AG04450 (cell line): ENCODE measurements at regions not wholly inside any gene's neighbourhood (a gene's known extent, or its start where the extent isn't known, plus 50 kb on each side); places are given as distances from the start of the nearest gene placed in this dataset.

Source experiments
- CTCF ChIA-PET: fragments of 300-600, 350-600 bp; formaldehyde crosslinking; extraction: SDS; loops from one replicate; lab custom pipeline; 2022; ENCODE audit warnings: antibody characterized with exemption, inconsistent platforms; lab: Charles Lee
- POLR2A ChIA-PET: fragments of 350-600 bp; formaldehyde crosslinking; extraction: SDS; loops from one replicate; lab custom pipeline; 2021; ENCODE audit warnings: antibody characterized with exemption, inconsistent platforms; lab: Yijun Ruan, JAX
- DNase-seq: peaks from one replicate; pipeline ENCODE4 v3.0.0-alpha.2; 2011; ENCODE audit warnings: low read depth, low spot score
- H3K27ac ChIP-seq: one replicate; pipeline ENCODE4 v1.5.1; 2012; ENCODE audit warnings: low read depth, low read length, control low read depth
- H3K27me3 ChIP-seq: one replicate; pipeline ENCODE4 v1.6.0; 2012; ENCODE audit warnings: low read length; ENCODE audit not compliant: control insufficient read depth, insufficient read depth
- H3K4me3 ChIP-seq: 2 replicates; pipeline ENCODE4 v1.5.1; 2011; ENCODE audit warnings: mild to moderate bottlenecking, low read depth, low read length, control low read depth
- H3K9me3 ChIP-seq: 2 replicates; pipeline ENCODE4 v1.5.1; 2012; ENCODE audit warnings: low read length; ENCODE audit not compliant: control insufficient read depth, insufficient read depth
- TF ChIP-seq, protein P1 (sequence below): IDR thresholded peaks from 2 replicates; pipeline ENCODE4 v1.5.1; 2011; ENCODE audit warnings: low read depth, low read length, control low read depth, inconsistent platforms

GRCh38 chr1:106055855-106056254, 1000.6 kb upstream of the PRMT6 start:
- no peak overlapping the region for H3K27ac ChIP-seq
- TF ChIP-seq, protein P1, sequence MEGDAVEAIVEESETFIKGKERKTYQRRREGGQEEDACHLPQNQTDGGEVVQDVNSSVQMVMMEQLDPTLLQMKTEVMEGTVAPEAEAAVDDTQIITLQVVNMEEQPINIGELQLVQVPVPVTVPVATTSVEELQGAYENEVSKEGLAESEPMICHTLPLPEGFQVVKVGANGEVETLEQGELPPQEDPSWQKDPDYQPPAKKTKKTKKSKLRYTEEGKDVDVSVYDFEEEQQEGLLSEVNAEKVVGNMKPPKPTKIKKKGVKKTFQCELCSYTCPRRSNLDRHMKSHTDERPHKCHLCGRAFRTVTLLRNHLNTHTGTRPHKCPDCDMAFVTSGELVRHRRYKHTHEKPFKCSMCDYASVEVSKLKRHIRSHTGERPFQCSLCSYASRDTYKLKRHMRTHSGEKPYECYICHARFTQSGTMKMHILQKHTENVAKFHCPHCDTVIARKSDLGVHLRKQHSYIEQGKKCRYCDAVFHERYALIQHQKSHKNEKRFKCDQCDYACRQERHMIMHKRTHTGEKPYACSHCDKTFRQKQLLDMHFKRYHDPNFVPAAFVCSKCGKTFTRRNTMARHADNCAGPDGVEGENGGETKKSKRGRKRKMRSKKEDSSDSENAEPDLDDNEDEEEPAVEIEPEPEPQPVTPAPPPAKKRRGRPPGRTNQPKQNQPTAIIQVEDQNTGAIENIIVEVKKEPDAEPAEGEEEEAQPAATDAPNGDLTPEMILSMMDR = no peak
- no peaks in the 10 kb centered on the region for H3K27me3 ChIP-seq
- ChIA-PET POLR2A (no interaction called here), CTCF (no interaction called here)
- DNase-seq = no peak
- no peak overlapping the region for H3K4me3 ChIP-seq
- H3K9me3 ChIP-seq = peaks cover 6% of the 10 kb centered on the region; the same call in 1 of the 2 replicates

GRCh38 chr1:106061586-106062495, 994.6 kb upstream of the PRMT6 start:
- ChIA-PET POLR2A (no interaction called here), CTCF (no interaction called here)
- H3K27ac ChIP-seq = no peak overlapping the region
- no peak for DNase-seq
- TF ChIP-seq, protein P1 = no peak
- no peaks in the 10 kb centered on the region for H3K27me3 ChIP-seq
- H3K4me3 ChIP-seq = no peak overlapping the region
- H3K9me3 ChIP-seq = no peaks in the 10 kb centered on the region

DNA sequence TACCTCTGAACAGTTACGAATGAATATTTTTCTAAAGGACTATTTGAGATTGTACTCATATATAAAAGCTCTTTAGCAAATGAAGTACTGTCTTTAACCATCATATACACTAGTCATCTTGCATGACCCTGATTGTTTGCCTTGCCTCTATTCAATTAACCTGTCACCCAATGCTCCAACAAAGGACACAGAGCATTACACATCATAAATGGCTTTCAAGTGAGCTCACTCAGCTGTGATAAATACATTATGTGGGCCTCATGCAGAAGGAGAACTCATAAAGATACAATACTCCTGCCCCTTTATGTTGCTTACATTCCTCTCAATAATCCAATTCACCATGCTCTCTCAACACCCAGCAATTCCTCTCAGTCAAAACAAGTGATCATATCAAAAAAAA, 993.0 kb upstream of the PRMT6 start:
- no peak for DNase-seq
- POLR2A ChIA-PET = no interaction called here
- Histone ChIP-seq H3K27ac (no peak overlapping the region), H3K27me3 (no peaks in the 10 kb centered on the region), H3K4me3 (no peak overlapping the region), H3K9me3 (no peaks in the 10 kb centered on the region)
- CTCF ChIA-PET = no interaction called here
- TF ChIP-seq, protein P1 = no peak

DNA sequence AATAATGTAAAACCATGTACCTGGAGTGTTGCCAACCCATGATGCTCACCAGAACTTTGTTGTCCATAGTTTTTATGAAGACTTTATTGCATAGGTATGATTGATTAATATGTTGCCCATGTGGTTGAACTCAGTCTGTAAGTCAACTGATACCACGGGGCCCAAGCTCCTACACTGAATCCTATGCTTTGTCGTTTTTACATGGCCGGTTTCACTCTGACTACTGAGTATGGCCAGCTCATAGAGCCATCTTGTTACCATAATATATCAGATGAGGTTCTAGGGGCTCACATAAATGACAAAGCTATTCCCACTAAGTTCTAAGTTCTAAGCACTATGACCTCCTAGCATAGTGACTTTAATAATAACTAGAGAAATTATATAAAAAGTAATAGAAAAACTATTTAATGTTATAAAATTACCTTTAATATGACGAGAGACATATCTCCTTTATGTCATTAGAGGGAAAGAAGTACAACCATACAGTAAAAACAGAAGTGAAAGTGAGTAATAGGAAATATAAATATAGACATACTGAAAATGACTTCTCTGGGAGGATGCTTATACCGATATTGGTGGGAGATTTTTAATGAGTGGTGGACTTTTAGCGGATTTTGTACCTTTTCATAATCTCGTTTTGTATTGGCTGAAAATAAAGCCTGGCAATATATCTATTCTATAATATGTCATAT, 983.4 kb upstream of the PRMT6 start:
- no peak for DNase-seq
- TF ChIP-seq, protein P1 = no peak
- no peak overlapping the region for H3K27ac ChIP-seq
- H3K4me3 ChIP-seq = no peak overlapping the region
- H3K27me3 ChIP-seq = no peaks in the 10 kb centered on the region
- H3K9me3 ChIP-seq = no peaks in the 10 kb centered on the region; the same call in 1 of the 2 replicates
- POLR2A ChIA-PET = no interaction called here
- CTCF ChIA-PET = no interaction called here
